Osteocyte (in vitro differentiated cells): ENCODE measurements at regions not wholly inside any gene's neighbourhood (a gene's known extent, or its start where the extent isn't known, plus 50 kb on each side); places are given as distances from the start of the nearest gene placed in this dataset.

ENCODE experiments used
- DNase-seq: peaks from one replicate; pipeline ENCODE4 v3.0.0; 2021; ENCODE audit warnings: mixed read lengths; ENCODE audit not compliant: unreplicated experiment; ENCODE audit errors: extremely low spot score
- H3K27ac Mint-ChIP-seq: one replicate; pipeline ENCODE4 v1.8.0; 2021; ENCODE audit warnings: mild to moderate bottlenecking, mixed read lengths; ENCODE audit not compliant: unreplicated experiment
- H3K27me3 Mint-ChIP-seq: one replicate; pipeline ENCODE4 v1.8.0; 2021; ENCODE audit warnings: mixed read lengths; ENCODE audit not compliant: unreplicated experiment
- H3K36me3 Mint-ChIP-seq: one replicate; pipeline ENCODE4 v1.8.0; 2021; ENCODE audit warnings: mixed read lengths; ENCODE audit not compliant: unreplicated experiment
- H3K4me1 Mint-ChIP-seq: one replicate; pipeline ENCODE4 v1.8.0; 2021; ENCODE audit warnings: mixed read lengths; ENCODE audit not compliant: unreplicated experiment
- H3K4me3 Mint-ChIP-seq: one replicate; pipeline ENCODE4 v1.8.0; 2021; ENCODE audit warnings: mild to moderate bottlenecking, moderate library complexity, mixed read lengths; ENCODE audit not compliant: unreplicated experiment
- H3K9me3 Mint-ChIP-seq: one replicate; pipeline ENCODE4 v1.8.0; 2021; ENCODE audit warnings: mixed read lengths; ENCODE audit not compliant: unreplicated experiment
- CTCF ChIP-seq: fragments of 200-600 bp; sonication (generic); IDR thresholded peaks from 2 replicates; pipeline ENCODE4 v1.5.0; 2021; ENCODE audit warnings: antibody characterized with exemption, mild to moderate bottlenecking, moderate library complexity

- no peak for TF ChIP-seq CTCF
- no peaks in the 10 kb centered on the region for H3K27me3 Mint-ChIP-seq
These were observed 333.4 kb upstream of the RAB6C start for GRCh38 chr2:129646107-129646506.

GRCh38 chr2:129653246-129653645 lies 326.2 kb upstream of the RAB6C start:
- DNase-seq = no peak
- no peaks in the 10 kb centered on the region for H3K27me3 Mint-ChIP-seq
- no peak overlapping the region for H3K27ac Mint-ChIP-seq
- peaks cover 9% of the 10 kb centered on the region for H3K9me3 Mint-ChIP-seq
- no peaks in the 10 kb centered on the region for H3K4me1 Mint-ChIP-seq
- no peak for TF ChIP-seq CTCF
- H3K4me3 Mint-ChIP-seq = no peak overlapping the region
- no peaks in the 10 kb centered on the region for H3K36me3 Mint-ChIP-seq

More at GRCh38 chr2:129646107-129646506, 333.4 kb upstream of the RAB6C start:
- Mint-ChIP-seq H3K36me3 (no peaks in the 10 kb centered on the region), H3K4me3 (no peak overlapping the region), H3K4me1 (no peaks in the 10 kb centered on the region), H3K9me3 (peaks cover 33% of the 10 kb centered on the region), H3K27ac (no peak overlapping the region)
- DNase-seq = no peak

GRCh38 chr2:129654331-129654730 lies 325.1 kb upstream of the RAB6C start:
- Mint-ChIP-seq H3K27ac (no peak overlapping the region), H3K4me1 (no peaks in the 10 kb centered on the region), H3K36me3 (no peaks in the 10 kb centered on the region), H3K4me3 (no peak overlapping the region), H3K9me3 (peaks cover 13% of the 10 kb centered on the region), H3K27me3 (no peaks in the 10 kb centered on the region)
- TF ChIP-seq CTCF = no peak
- DNase-seq = no peak

GRCh38 chr2:129656081-129656598 lies 323.3 kb upstream of the RAB6C start:
- H3K9me3 Mint-ChIP-seq = peaks cover 14% of the 10 kb centered on the region
- no peaks in the 10 kb centered on the region for H3K27me3 Mint-ChIP-seq

GRCh38 chr2:129658430-129658829 lies 321.0 kb upstream of the RAB6C start:
- Mint-ChIP-seq H3K9me3 (peaks cover 14% of the 10 kb centered on the region), H3K27me3 (no peaks in the 10 kb centered on the region), H3K4me3 (no peak overlapping the region), H3K27ac (no peak overlapping the region), H3K36me3 (no peaks in the 10 kb centered on the region), H3K4me1 (no peaks in the 10 kb centered on the region)
- DNase-seq = no peak
- TF ChIP-seq CTCF = no peak

More at GRCh38 chr2:129656081-129656598, 323.3 kb upstream of the RAB6C start:
- no peak for DNase-seq
- no peaks in the 10 kb centered on the region for H3K36me3 Mint-ChIP-seq
- H3K27ac Mint-ChIP-seq = no peak overlapping the region
- H3K4me3 Mint-ChIP-seq = no peak overlapping the region
- H3K4me1 Mint-ChIP-seq = no peaks in the 10 kb centered on the region
- TF ChIP-seq CTCF = no peak
